OCI-LY3 (cell line): ENCODE measurements at regions not wholly inside any gene's neighbourhood (a gene's known extent, or its start where the extent isn't known, plus 50 kb on each side); places are given as distances from the start of the nearest gene placed in this dataset.

Source experiments
- H2AFZ ChIP-seq: fragments of 200-600, 300-600 bp; shearing (Covaris generic); 2 replicates; pipeline ENCODE4 v1.6.0; 2014; ENCODE audit warnings: antibody characterized with exemption, low read depth, low read length
- H3K27ac ChIP-seq: fragments of 200-600, 300-600 bp; sonication (generic); 2 replicates; pipeline ENCODE4 v1.5.1; 2014; ENCODE audit warnings: mild to moderate bottlenecking, low read length, moderate library complexity, mixed read lengths
- H3K27me3 ChIP-seq: fragments of 200-600, 300-600 bp; sonication (generic); 2 replicates; pipeline ENCODE4 v1.6.1; 2014; ENCODE audit warnings: low read depth, low read length, mixed read lengths
- H3K36me3 ChIP-seq: fragments of 200-600, 300-600 bp; sonication (generic); replicated peaks from 2 replicates; pipeline ENCODE3; 2014; ENCODE audit warnings: low read depth, low read length, mixed read lengths
- H3K4me1 ChIP-seq: fragments of 300-600, 200-600 bp; sonication (generic); 2 replicates; pipeline ENCODE4 v1.6.1; 2014; ENCODE audit warnings: low read length, mixed read lengths
- H3K4me2 ChIP-seq: fragments of 200-600, 300-600 bp; sonication (generic); 2 replicates; pipeline ENCODE4 v1.6.1; 2014; ENCODE audit warnings: low read length, mixed read lengths
- H3K4me3 ChIP-seq: fragments of 300-600, 200-600 bp; sonication (generic); 2 replicates; pipeline ENCODE4 v1.5.1; 2014; ENCODE audit warnings: antibody characterized with exemption, mild to moderate bottlenecking, low read length, moderate library complexity
- H3K79me2 ChIP-seq: fragments of 300-600, 200-600 bp; shearing (Covaris generic); 2 replicates; pipeline ENCODE4 v1.6.1; 2014; ENCODE audit warnings: mild to moderate bottlenecking, low read length, mixed read lengths
- H3K9ac ChIP-seq: fragments of 300-600, 200-600 bp; shearing (Covaris generic); 2 replicates; pipeline ENCODE4 v1.6.0; 2014; ENCODE audit warnings: mild to moderate bottlenecking, low read length, moderate library complexity
- H3K9me3 ChIP-seq: fragments of 200-600, 300-600 bp; shearing (Covaris generic); 2 replicates; pipeline ENCODE4 v1.6.1; 2014; ENCODE audit warnings: low read length, mixed read lengths; ENCODE audit not compliant: insufficient read depth
- H4K20me1 ChIP-seq: fragments of 200-600, 300-600 bp; sonication (generic); 2 replicates; pipeline ENCODE4 v1.6.1; 2016; ENCODE audit warnings: low read length, mixed read lengths; ENCODE audit not compliant: insufficient read depth
- CTCF ChIP-seq: fragments of 200-600, 300-600 bp; sonication (generic); IDR thresholded peaks from 2 replicates; pipeline ENCODE4 v1.5.1; 2014; ENCODE audit warnings: antibody characterized with exemption, low read length, low read depth
- EZH2phosphoT487 ChIP-seq: fragments of 200-600 bp; shearing (Covaris generic); IDR thresholded peaks from 2 replicates; pipeline ENCODE4 v1.6.1; 2018; ENCODE audit warnings: antibody characterized with exemption, mixed run types, low read depth

- Histone ChIP-seq H3K9me3 (no peaks in the 10 kb centered on the region), H3K4me1 (peaks cover 5% of the 10 kb centered on the region; the same call in 1 of the 2 replicates), H3K79me2 (no peaks in the 10 kb centered on the region), H3K27me3 (no peaks in the 10 kb centered on the region), H3K4me3 (no peak overlapping the region), H3K27ac (no peak overlapping the region), H3K36me3 (no peaks in the 10 kb centered on the region), H2AFZ (no peak overlapping the region), H4K20me1 (no peaks in the 10 kb centered on the region), H3K4me2 (no peak overlapping the region), H3K9ac (no peak overlapping the region)
- TF ChIP-seq CTCF (no peak), EZH2phosphoT487 (no peak)
Measured at GRCh38 chr14:89088530-89088929, 264.1 kb downstream of the TTC8 start.

GRCh38 chr14:89089330-89089729 is 264.9 kb downstream of the TTC8 start:
- Histone ChIP-seq H4K20me1 (no peaks in the 10 kb centered on the region), H3K4me2 (no peak overlapping the region), H3K36me3 (no peaks in the 10 kb centered on the region), H3K9ac (no peak overlapping the region), H3K27me3 (no peaks in the 10 kb centered on the region), H3K4me1 (peaks cover 5% of the 10 kb centered on the region; the same call in 1 of the 2 replicates), H3K9me3 (no peaks in the 10 kb centered on the region), H3K27ac (no peak overlapping the region), H3K4me3 (no peak overlapping the region), H3K79me2 (no peaks in the 10 kb centered on the region), H2AFZ (no peak overlapping the region)
- no peak for TF ChIP-seq EZH2phosphoT487
- no peak for TF ChIP-seq CTCF

- H3K27ac ChIP-seq: no peak overlapping the region
- H3K9ac ChIP-seq: no peak overlapping the region
- TF ChIP-seq CTCF (no peak), EZH2phosphoT487 (no peak)
- H3K27me3 ChIP-seq: no peaks in the 10 kb centered on the region
- H3K36me3 ChIP-seq: no peaks in the 10 kb centered on the region
- H3K4me3 ChIP-seq: no peak overlapping the region
- H3K4me2 ChIP-seq: no peak overlapping the region
- H4K20me1 ChIP-seq: no peaks in the 10 kb centered on the region
- no peaks in the 10 kb centered on the region for H3K79me2 ChIP-seq
- H3K9me3 ChIP-seq: no peaks in the 10 kb centered on the region
- peaks cover 5% of the 10 kb centered on the region; the same call in 1 of the 2 replicates for H3K4me1 ChIP-seq
- H2AFZ ChIP-seq: no peak overlapping the region
Measured at GRCh38 chr14:89091781-89092180, 267.3 kb downstream of the TTC8 start.

GRCh38 chr14:89093083-89093730 is 268.8 kb downstream of the TTC8 start:
- Histone ChIP-seq H3K4me1 (peaks cover 5% of the 10 kb centered on the region; the same call in 1 of the 2 replicates), H3K4me2 (no peak overlapping the region), H2AFZ (no peak overlapping the region), H3K27me3 (no peaks in the 10 kb centered on the region), H3K9me3 (no peaks in the 10 kb centered on the region), H3K36me3 (no peaks in the 10 kb centered on the region), H3K27ac (no peak overlapping the region), H3K79me2 (no peaks in the 10 kb centered on the region), H4K20me1 (no peaks in the 10 kb centered on the region), H3K9ac (no peak overlapping the region), H3K4me3 (no peak overlapping the region)
- TF ChIP-seq CTCF: no peak
- no peak for TF ChIP-seq EZH2phosphoT487
